Aorta (tissue), 5 donors: ENCODE measurements at regions not wholly inside any gene's neighbourhood (a gene's known extent, or its start where the extent isn't known, plus 50 kb on each side); places are given as distances from the start of the nearest gene placed in this dataset.
"Not testable (repeated sequence)": the region's sequence is repeated elsewhere in the genome, so short reads cannot be mapped to it uniquely, and the experiment has no call there.

Experiments used
- ATAC-seq: fragments of 200-7000 bp; cut with Tn5 transposase; one replicate; pipeline ENCODE4 v1.9.1; 2022; ENCODE audit warnings: moderate library complexity; ENCODE audit not compliant: low FRiP score
- DNase-seq, 2 donors: peaks; one replicate each; pipeline ENCODE4 v3.0.0-alpha.2; 2020
- H3K27ac ChIP-seq, 2 donors: one replicate each; pipeline ENCODE4 v1.5.1; 2013; ENCODE audit warnings: low read length in 2 of 2, mild to moderate bottlenecking in 2 of 2, moderate library complexity in 2 of 2, control low read depth in 1 of 2, inconsistent platforms in 1 of 2, low read depth in 1 of 2
- H3K27me3 ChIP-seq, 2 donors: one replicate each; pipeline ENCODE4 v1.6.1; 2013; ENCODE audit warnings: control low read depth in 1 of 2, low read length in 1 of 2, mild to moderate bottlenecking in 1 of 2, moderate library complexity in 1 of 2; ENCODE audit not compliant: insufficient read depth in 2 of 2, control insufficient read depth in 1 of 2
- H3K36me3 ChIP-seq, 2 donors: one replicate each; pipeline ENCODE4 v1.6.1; 2013; ENCODE audit warnings: control low read depth in 1 of 2, low read length in 1 of 2, mild to moderate bottlenecking in 1 of 2; ENCODE audit not compliant: insufficient read depth in 2 of 2, control insufficient read depth in 1 of 2
- H3K4me1 ChIP-seq, 2 donors: one replicate each; pipeline ENCODE4 v1.6.1; 2013; ENCODE audit warnings: low read length in 2 of 2, control low read depth in 1 of 2, mild to moderate bottlenecking in 1 of 2, moderate library complexity in 1 of 2; ENCODE audit not compliant: insufficient read depth in 2 of 2, control insufficient read depth in 1 of 2
- H3K4me3 ChIP-seq, 2 donors: one replicate each; pipeline ENCODE4 v1.5.1; 2013; ENCODE audit warnings: low read length in 2 of 2, control low read depth in 1 of 2, mild to moderate bottlenecking in 1 of 2
- H3K9me3 ChIP-seq: one replicate; pipeline ENCODE4 v1.6.1; 2013; ENCODE audit warnings: mild to moderate bottlenecking, low read length; ENCODE audit not compliant: control insufficient read depth
- WGBS, 2 donors: extraction: QIAGEN DNeasy Blood & Tissue Kit; methylation state at CpG; one replicate each; pipeline ENCODE4 v1.1.7; 2013; 5-methylcytosine and 5-hydroxymethylcytosine counted together
- intact Hi-C, 2 donors: fragments of 100-400 bp; cut with DNase I; formaldehyde crosslinking; loops; one replicate each; pipeline versions ENCODE4 v1.14.2 to v1.15.0; 2022
- donor health status: healthy with polysubstance abuse.
- donor health status: Bipolar disorder and iron deficiency.
- donor health status: DM: no; HTN: no; CAD: no.
- donor health status: DM: no; HTN: no; CAD: no.
- donor health status: DM: yes; HTN: yes; CAD: no.

DNA sequence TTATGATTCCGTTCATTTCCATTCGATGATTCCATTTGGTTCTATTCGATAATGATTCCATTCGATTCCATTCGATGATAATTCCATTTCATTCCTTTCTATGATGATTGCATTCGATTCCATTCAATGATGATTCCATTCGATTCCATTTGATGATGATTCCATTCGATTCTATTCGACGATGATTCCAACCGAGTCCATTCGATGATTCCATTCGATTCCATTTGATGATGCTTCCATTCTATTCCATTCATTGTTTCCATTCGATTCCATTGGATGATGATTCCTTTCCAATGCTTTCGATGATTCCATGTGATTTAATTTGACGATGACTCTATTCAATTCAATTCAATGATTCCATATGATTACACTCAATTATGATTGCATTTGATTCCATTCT is 1093.5 kb downstream of the RPIA start:
- DNase-seq (no peak), ATAC-seq (no peak)
- H3K27me3 ChIP-seq = no peaks in the 10 kb centered on the region
- no peak overlapping the region for H3K4me3 ChIP-seq
- no peaks in the 10 kb centered on the region for H3K36me3 ChIP-seq
- WGBS, 2 donors = 81 to 84% methylated on average over 16 of the region's 16 CpGs
- no peaks in the 10 kb centered on the region for H3K4me1 ChIP-seq
- no peak overlapping the region for H3K27ac ChIP-seq
- intact Hi-C loops = no loop called here
- peaks cover 2% of the 10 kb centered on the region for H3K9me3 ChIP-seq

DNA sequence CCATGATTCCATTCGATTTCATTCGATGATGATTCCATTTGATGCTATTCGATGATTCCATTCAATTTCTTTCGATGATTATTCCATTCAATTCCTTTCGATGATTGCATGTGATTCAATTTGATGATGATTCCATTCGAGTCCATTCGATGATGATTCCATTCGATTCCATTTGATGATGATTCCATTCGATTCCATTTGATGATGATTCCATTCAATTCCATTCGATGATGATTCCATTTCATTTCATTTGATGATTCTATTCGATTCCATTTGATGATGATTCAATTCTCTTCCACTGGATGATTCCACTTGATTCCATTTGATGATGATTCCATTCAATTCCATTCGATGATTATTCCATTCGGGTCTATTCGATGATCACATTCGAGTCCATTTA is 1094.1 kb downstream of the RPIA start:
- H3K27me3 ChIP-seq, ATAC-seq, H3K4me1 ChIP-seq, H3K36me3 ChIP-seq, DNase-seq, H3K4me3 ChIP-seq, intact Hi-C loops, H3K9me3 ChIP-seq, H3K27ac ChIP-seq: not testable (repeated sequence)
- 76 to 80% methylated on average over 15 of the region's 15 CpGs for WGBS, 2 donors

DNA sequence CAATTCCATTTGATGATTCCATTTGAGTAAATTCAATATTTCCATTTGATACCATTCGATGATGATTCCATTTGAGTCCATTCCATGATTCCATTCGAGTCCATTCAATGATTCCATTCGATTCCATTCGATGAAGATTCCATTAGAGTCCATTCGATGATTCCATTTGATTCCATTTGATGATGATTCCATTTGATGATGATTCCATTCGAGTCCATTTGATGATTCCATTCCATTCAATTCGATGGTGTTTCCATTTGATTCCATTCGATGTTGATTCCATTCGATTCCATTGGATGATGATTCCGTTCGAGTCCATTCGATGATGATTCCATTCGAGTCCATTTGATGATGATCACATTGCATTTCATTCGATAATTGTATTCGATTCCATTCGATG is 1095.2 kb downstream of the RPIA start:
- H3K27ac ChIP-seq, H3K4me3 ChIP-seq, H3K36me3 ChIP-seq, DNase-seq, H3K4me1 ChIP-seq, intact Hi-C loops, H3K27me3 ChIP-seq, H3K9me3 ChIP-seq, ATAC-seq: not testable (repeated sequence)
- WGBS, 2 donors = 74 to 76% methylated on average over 16 of the region's 16 CpGs

GRCh38 chr2:89795530-89795929 is 1104.1 kb downstream of the RPIA start:
- intact Hi-C loops, H3K36me3 ChIP-seq, H3K27ac ChIP-seq, H3K27me3 ChIP-seq, DNase-seq, H3K4me1 ChIP-seq, H3K9me3 ChIP-seq, ATAC-seq, H3K4me3 ChIP-seq: not testable (repeated sequence)
- WGBS, 2 donors = 82 to 83% methylated on average over 17 of the region's 17 CpGs

- intact Hi-C loops = no loop called here
- peaks cover 0 to 1% of the 10 kb centered on the region in 2 donors for H3K27me3 ChIP-seq
- H3K36me3 ChIP-seq = no peaks in the 10 kb centered on the region
- no peak overlapping the region for H3K27ac ChIP-seq
- 71 to 72% methylated on average over 15 of the region's 15 CpGs for WGBS, 2 donors
- peaks cover 1% of the 10 kb centered on the region for H3K9me3 ChIP-seq
- DNase-seq (no peak), ATAC-seq (no peak)
- H3K4me1 ChIP-seq = no peaks in the 10 kb centered on the region
- no peak overlapping the region for H3K4me3 ChIP-seq
Measured at GRCh38 chr2:89797320-89798038, 1106.0 kb downstream of the RPIA start.

DNA sequence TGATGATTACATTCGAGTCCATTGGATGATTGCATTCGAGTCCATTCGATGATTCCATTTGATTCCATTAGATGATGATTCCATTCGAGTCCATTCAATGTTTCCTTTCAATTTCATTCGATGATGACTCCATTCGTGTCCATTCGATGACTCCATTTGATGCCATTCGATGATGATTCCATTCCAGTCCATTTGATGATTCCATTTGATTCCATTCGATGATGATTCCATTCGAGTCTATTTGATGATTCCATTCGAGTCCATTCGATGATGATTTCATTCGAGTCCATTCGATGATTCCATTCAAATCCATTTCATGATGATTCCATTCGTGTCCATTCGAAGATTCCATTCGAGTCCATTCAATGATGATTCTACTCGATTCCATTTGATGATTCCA is 1109.7 kb downstream of the RPIA start:
- WGBS, 2 donors = 70 to 73% methylated on average over 18 of the region's 18 CpGs
- H3K36me3 ChIP-seq, intact Hi-C loops, H3K27ac ChIP-seq, H3K4me3 ChIP-seq, H3K27me3 ChIP-seq, ATAC-seq, H3K4me1 ChIP-seq, H3K9me3 ChIP-seq, DNase-seq: not testable (repeated sequence)

- WGBS, 2 donors = 72 to 79% methylated on average over 14 of the region's 14 CpGs
- H3K27ac ChIP-seq, DNase-seq, intact Hi-C loops, H3K4me1 ChIP-seq, H3K4me3 ChIP-seq, H3K27me3 ChIP-seq, H3K9me3 ChIP-seq, H3K36me3 ChIP-seq, ATAC-seq: not testable (repeated sequence)
Measured at GRCh38 chr2:89806363-89806762, 1114.9 kb downstream of the RPIA start.

DNA sequence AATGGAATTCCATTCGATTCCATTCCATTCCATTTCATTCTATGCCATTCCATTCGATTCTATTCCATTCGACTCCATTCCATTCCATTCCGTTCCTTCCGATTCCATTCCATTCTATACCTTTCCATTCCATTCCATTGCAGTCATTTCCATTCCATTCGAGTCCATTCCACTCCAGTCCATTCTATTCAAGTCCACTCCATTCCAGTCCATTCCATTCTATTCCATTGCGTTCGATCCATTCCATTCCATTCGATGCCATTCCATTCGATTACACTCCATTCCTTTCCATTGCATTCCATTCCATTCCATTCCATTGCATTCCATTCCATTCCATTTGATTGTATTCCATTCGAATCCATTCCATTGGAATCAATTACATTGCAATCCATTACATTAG is 1119.8 kb downstream of the RPIA start:
- intact Hi-C loops = no loop called here
- Histone ChIP-seq H3K4me1 (no peaks in the 10 kb centered on the region), H3K27ac (no peak overlapping the region), H3K27me3 (no peaks in the 10 kb centered on the region), H3K36me3 (no peaks in the 10 kb centered on the region), H3K4me3 (no peak overlapping the region), H3K9me3 (peaks cover 13% of the 10 kb centered on the region)
- DNase-seq (no peak), ATAC-seq (no peak)
- 64 to 74% methylated on average over 11 of the region's 11 CpGs for WGBS, 2 donors

DNA sequence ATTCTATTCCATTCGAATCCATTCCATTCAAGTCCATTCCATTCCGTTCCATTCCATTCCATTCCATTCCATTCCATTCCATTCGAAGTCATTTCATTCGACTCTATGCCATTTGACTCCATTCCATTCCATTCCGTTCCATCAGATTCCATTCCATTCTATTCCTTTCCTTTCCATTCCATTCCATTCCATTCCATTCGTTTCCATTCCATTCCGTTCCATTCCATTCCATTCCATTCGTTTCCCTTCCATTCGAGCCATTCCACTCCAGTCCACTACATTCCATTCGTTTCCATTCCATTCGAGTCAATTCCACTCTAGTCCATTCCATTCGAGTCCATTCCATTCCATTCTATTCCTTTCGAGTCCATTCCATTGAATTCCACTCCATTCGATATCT is 1120.4 kb downstream of the RPIA start:
- H3K9me3 ChIP-seq = peaks cover 13% of the 10 kb centered on the region
- H3K4me1 ChIP-seq, DNase-seq, H3K36me3 ChIP-seq, H3K4me3 ChIP-seq, H3K27ac ChIP-seq, H3K27me3 ChIP-seq, intact Hi-C loops, ATAC-seq: not testable (repeated sequence)
- 69 to 72% methylated on average over 14 of the region's 14 CpGs for WGBS, 2 donors
